SK-N-MC (cell line): ENCODE measurements at regions not wholly inside any gene's neighbourhood (a gene's known extent, or its start where the extent isn't known, plus 50 kb on each side); places are given as distances from the start of the nearest gene placed in this dataset.
A peak's percentile ranks its signal among the peaks of the same experiment; 100 is the strongest.

ENCODE experiments used
- DNase-seq: peaks from one replicate; pipeline ENCODE4 v3.0.0-alpha.2; 2011; ENCODE audit warnings: low read depth, low spot score
- H3K27ac ChIP-seq: fragments of 200-600 bp; sonication (generic); 2 replicates; pipeline ENCODE4 v1.5.1; 2016; ENCODE audit warnings: mixed run types
- H3K36me3 ChIP-seq: fragments of 200-600 bp; sonication (generic); 2 replicates; pipeline ENCODE4 v1.6.1; 2017; ENCODE audit warnings: antibody characterized with exemption, low read length, mixed read lengths; ENCODE audit not compliant: insufficient read depth
- H3K4me3 ChIP-seq: fragments of 200-600 bp; sonication (generic); 2 replicates; pipeline ENCODE4 v1.5.1; 2016
- H3K9ac ChIP-seq: fragments of 200-600 bp; sonication (generic); 2 replicates; pipeline ENCODE4 v1.8.0; 2017; ENCODE audit warnings: mixed run types, mixed read lengths; ENCODE audit not compliant: insufficient read length
- H3K9me3 ChIP-seq: fragments of 200-600 bp; sonication (generic); 2 replicates; pipeline ENCODE4 v1.6.1; 2017; ENCODE audit warnings: low read depth, mild to moderate bottlenecking, antibody characterized with exemption, low read length, moderate library complexity, mixed read lengths
- EZH2 ChIP-seq: fragments of 200-600 bp; sonication (generic); IDR thresholded peaks from one replicate; pipeline ENCODE4 v1.6.1; 2017; ENCODE audit warnings: antibody characterized with exemption
- FOXP2 ChIP-seq: optimal IDR thresholded peaks from 2 replicates; pipeline ENCODE3; 2011; ENCODE audit warnings: mild to moderate bottlenecking, moderate library complexity; ENCODE audit not compliant: insufficient read depth; ENCODE audit errors: extremely low read length, control extremely low read depth
- POLR2AphosphoS5 ChIP-seq: IDR thresholded peaks from 2 replicates; pipeline ENCODE4 v1.6.1; 2012; ENCODE audit warnings: mild to moderate bottlenecking, low read depth, low read length, borderline replicate concordance

GRCh38 chr1:69502991-69503390, 64.7 kb upstream of the LRRC7 start:
- no peak for TF ChIP-seq EZH2
- no peak for TF ChIP-seq FOXP2
- TF ChIP-seq POLR2AphosphoS5: no peak
- H3K4me3 ChIP-seq: no peak overlapping the region
- no peaks in the 10 kb centered on the region for H3K9me3 ChIP-seq
- no peak overlapping the region for H3K27ac ChIP-seq
- no peaks in the 10 kb centered on the region for H3K36me3 ChIP-seq
- no peak for DNase-seq
- no peak overlapping the region for H3K9ac ChIP-seq

- Histone ChIP-seq H3K27ac (no peak overlapping the region), H3K9me3 (no peaks in the 10 kb centered on the region), H3K36me3 (no peaks in the 10 kb centered on the region), H3K4me3 (no peak overlapping the region), H3K9ac (no peak overlapping the region)
- DNase-seq: no peak
- TF ChIP-seq FOXP2 (no peak), EZH2 (no peak), POLR2AphosphoS5 (no peak)
Observed at GRCh38 chr1:69504730-69505252, 62.9 kb upstream of the LRRC7 start.

- TF ChIP-seq POLR2AphosphoS5: no peak
- no peak for TF ChIP-seq FOXP2
- TF ChIP-seq EZH2: no peak
- Histone ChIP-seq H3K9ac (no peak overlapping the region), H3K36me3 (no peaks in the 10 kb centered on the region), H3K4me3 (no peak overlapping the region), H3K27ac (no peak overlapping the region), H3K9me3 (no peaks in the 10 kb centered on the region)
- DNase-seq: no peak
Observed at GRCh38 chr1:69506311-69506710, 61.4 kb upstream of the LRRC7 start.

- no peak for DNase-seq
- Histone ChIP-seq H3K9ac (no peak overlapping the region), H3K9me3 (no peaks in the 10 kb centered on the region), H3K4me3 (no peak overlapping the region), H3K36me3 (no peaks in the 10 kb centered on the region), H3K27ac (no peak overlapping the region)
- TF ChIP-seq FOXP2 (no peak), EZH2 (no peak), POLR2AphosphoS5 (no peak)
Observed at GRCh38 chr1:69506721-69507120, 61.0 kb upstream of the LRRC7 start.

GRCh38 chr1:69510026-69510425, 57.7 kb upstream of the LRRC7 start:
- H3K9ac ChIP-seq: no peak overlapping the region
- no peak overlapping the region for H3K4me3 ChIP-seq
- no peaks in the 10 kb centered on the region for H3K9me3 ChIP-seq
- no peak for TF ChIP-seq FOXP2
- TF ChIP-seq EZH2: no peak
- TF ChIP-seq POLR2AphosphoS5: no peak
- no peaks in the 10 kb centered on the region for H3K36me3 ChIP-seq
- DNase-seq: no peak
- H3K27ac ChIP-seq: no peak overlapping the region

GRCh38 chr1:69511426-69512192, 56.1 kb upstream of the LRRC7 start:
- Histone ChIP-seq H3K27ac (0 out of 2 replicates have a peak overlapping the region, but pooled peaks have one; percentile 23), H3K4me3 (no peak overlapping the region), H3K9ac (no peak overlapping the region), H3K9me3 (no peaks in the 10 kb centered on the region), H3K36me3 (no peaks in the 10 kb centered on the region)
- no peak for DNase-seq
- TF ChIP-seq POLR2AphosphoS5: no peak
- TF ChIP-seq FOXP2: no peak
- no peak for TF ChIP-seq EZH2

GRCh38 chr1:69513601-69514000, 54.1 kb upstream of the LRRC7 start:
- TF ChIP-seq POLR2AphosphoS5 (no peak), FOXP2 (no peak), EZH2 (no peak)
- no peak for DNase-seq
- H3K4me3 ChIP-seq: no peak overlapping the region
- H3K27ac ChIP-seq: no peak overlapping the region
- no peaks in the 10 kb centered on the region for H3K9me3 ChIP-seq
- H3K9ac ChIP-seq: no peak overlapping the region
- H3K36me3 ChIP-seq: no peaks in the 10 kb centered on the region
